Sigmoid colon (tissue), 4 donors: ENCODE measurements at regions not wholly inside any gene's neighbourhood (a gene's known extent, or its start where the extent isn't known, plus 50 kb on each side); places are given as distances from the start of the nearest gene placed in this dataset.

Experiments
- EP300 ChIP-seq, 4 donors: sonication (generic); formaldehyde crosslinking; IDR thresholded peaks; one replicate each; pipeline ENCODE4 v1.6.1; 2017; ENCODE audit warnings: antibody characterized with exemption in 4 of 4
- POLR2A ChIP-seq, 2 donors: fragments of 450-650 bp; IDR thresholded peaks; one replicate each; pipeline ENCODE4 v1.6.1; 2016; ENCODE audit warnings: antibody characterized with exemption in 2 of 2, mild to moderate bottlenecking in 2 of 2, moderate library complexity in 2 of 2
- TF ChIP-seq, protein P1 (sequence below), 4 experiments: fragments of 450-650 bp in 3 of 4; fragments of 200-600 bp in 1 of 4; IDR thresholded peaks; one replicate each; pipeline ENCODE4 v1.5.1; 2016 to 2019; ENCODE audit warnings: antibody characterized with exemption in 4 of 4, mild to moderate bottlenecking in 3 of 4, moderate library complexity in 2 of 4

DNA sequence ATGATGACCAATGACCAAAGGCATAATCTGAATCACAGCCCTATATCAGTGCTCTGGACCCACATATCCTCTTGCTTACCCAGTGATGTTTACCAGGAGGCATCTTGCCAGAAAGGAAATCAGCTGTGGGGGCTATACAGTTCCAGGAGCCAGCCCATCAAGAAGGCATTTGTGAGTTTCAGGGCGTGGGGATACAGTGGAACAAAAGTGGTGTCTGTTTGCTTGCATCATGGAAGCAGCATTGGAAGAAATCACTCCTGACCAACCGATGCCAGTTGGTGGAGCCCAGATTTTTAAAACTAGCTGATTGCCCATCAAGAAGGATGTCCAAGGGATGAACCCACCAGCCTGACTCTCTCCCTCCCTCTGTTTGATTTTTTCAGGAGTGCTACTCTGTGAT is 106.5 kb upstream of the EGFLAM start:
- no peak for TF ChIP-seq POLR2A (IDR thresholded peaks at IDR 0.05)
- TF ChIP-seq, protein P1, sequence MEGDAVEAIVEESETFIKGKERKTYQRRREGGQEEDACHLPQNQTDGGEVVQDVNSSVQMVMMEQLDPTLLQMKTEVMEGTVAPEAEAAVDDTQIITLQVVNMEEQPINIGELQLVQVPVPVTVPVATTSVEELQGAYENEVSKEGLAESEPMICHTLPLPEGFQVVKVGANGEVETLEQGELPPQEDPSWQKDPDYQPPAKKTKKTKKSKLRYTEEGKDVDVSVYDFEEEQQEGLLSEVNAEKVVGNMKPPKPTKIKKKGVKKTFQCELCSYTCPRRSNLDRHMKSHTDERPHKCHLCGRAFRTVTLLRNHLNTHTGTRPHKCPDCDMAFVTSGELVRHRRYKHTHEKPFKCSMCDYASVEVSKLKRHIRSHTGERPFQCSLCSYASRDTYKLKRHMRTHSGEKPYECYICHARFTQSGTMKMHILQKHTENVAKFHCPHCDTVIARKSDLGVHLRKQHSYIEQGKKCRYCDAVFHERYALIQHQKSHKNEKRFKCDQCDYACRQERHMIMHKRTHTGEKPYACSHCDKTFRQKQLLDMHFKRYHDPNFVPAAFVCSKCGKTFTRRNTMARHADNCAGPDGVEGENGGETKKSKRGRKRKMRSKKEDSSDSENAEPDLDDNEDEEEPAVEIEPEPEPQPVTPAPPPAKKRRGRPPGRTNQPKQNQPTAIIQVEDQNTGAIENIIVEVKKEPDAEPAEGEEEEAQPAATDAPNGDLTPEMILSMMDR (IDR thresholded peaks at IDR 0.05) = no peak
- no peak for TF ChIP-seq EP300 (IDR thresholded peaks at IDR 0.05)
